ENCODE measurements at regions not wholly inside any gene's neighbourhood (a gene's known extent, or its start where the extent isn't known, plus 50 kb on each side); places are given as distances from the start of the nearest gene placed in this dataset.

- TF ChIP-seq CTCF (IDR thresholded peaks at IDR 0.05; ENCODE audit: control extremely low read depth in 1 of 3, insufficient read depth in 1 of 3, low read depth in 1 of 3, low read length in 3 of 3) (no peak), EZH2 (IDR thresholded peaks at IDR 0.05; ENCODE audit: low read depth, low read length, severe bottlenecking) (no peak), PHF8 (conservative IDR thresholded peaks at IDR 0.05; ENCODE audit: low read depth, low read length) (no peak), RNF2 (IDR thresholded peaks at IDR 0.05; ENCODE audit: borderline replicate concordance, low read depth, low read length, missing control alignments, poor library complexity, severe bottlenecking) (no peak), SUZ12 (IDR thresholded peaks at IDR 0.05; ENCODE audit: low read length) (no peak), ATF3 (IDR thresholded peaks at IDR 0.05; ENCODE audit: insufficient read depth, low read depth, low read length) (no peak), EP300 (IDR thresholded peaks at IDR 0.05; ENCODE audit: borderline replicate concordance in 1 of 2, low read depth in 2 of 2, low read length in 2 of 2) (no peak), USF2 (IDR thresholded peaks at IDR 0.05; ENCODE audit: low read length) (no peak), ZNF274 (IDR thresholded peaks at IDR 0.05; ENCODE audit: borderline replicate concordance, extremely low read depth, low read length) (no peak)
Observed at GRCh38 chr13:97112446-97113152, 109.5 kb upstream of the MBNL2 start.
